ENCODE measurements at regions not wholly inside any gene's neighbourhood (a gene's known extent, or its start where the extent isn't known, plus 50 kb on each side); places are given as distances from the start of the nearest gene placed in this dataset.
A peak's percentile ranks its signal among the peaks of the same experiment; 100 is the strongest.

- ATAC-seq: no peak
- TF ChIP-seq GLIS3 (CRISPR knock-in tag; IDR thresholded peaks at IDR 0.05) (no peak), ZFP30 (CRISPR knock-in tag; IDR thresholded peaks at IDR 0.05) (no peak)
Observed at GRCh38 chr11:28537822-28538221, 429.6 kb downstream of the METTL15 start.

DNA sequence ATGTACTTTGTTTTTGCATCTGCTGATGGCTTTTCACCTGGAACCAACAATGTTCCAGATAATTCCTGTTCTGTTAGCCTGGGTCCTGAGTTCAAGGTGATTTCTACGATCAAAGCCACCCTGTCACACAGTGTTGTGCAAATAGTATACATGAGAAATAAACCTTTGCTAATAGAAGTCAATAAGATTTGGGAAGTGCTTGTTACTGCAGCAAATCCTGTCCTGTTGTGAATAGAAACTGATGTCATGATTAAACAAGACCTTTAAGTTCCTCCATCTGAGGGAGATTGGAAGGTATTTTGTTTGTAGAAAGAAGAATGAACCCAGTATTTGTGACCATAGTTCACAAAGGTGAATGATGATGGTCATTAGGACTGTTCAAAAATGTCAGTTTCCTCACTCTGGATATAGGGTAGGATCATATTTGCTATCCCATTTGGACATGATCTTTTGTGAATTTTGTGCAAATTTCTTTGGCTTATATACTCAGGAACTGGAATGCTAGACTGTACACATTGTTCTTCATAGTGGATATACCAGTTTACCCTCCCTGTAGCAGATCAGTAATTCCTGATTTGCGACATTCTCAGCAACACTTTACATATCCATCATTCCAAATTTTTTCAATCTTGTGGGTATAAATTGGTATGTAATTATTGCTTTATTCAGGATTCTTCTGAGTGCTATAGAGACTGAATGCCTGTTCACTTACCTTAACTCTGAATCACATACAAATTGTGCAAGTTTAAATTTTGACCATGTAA is 428.5 kb downstream of the METTL15 start:
- no peak for TF ChIP-seq ZNF70 (CRISPR knock-in tag; IDR thresholded peaks at IDR 0.05)
- no peak for ATAC-seq

DNA sequence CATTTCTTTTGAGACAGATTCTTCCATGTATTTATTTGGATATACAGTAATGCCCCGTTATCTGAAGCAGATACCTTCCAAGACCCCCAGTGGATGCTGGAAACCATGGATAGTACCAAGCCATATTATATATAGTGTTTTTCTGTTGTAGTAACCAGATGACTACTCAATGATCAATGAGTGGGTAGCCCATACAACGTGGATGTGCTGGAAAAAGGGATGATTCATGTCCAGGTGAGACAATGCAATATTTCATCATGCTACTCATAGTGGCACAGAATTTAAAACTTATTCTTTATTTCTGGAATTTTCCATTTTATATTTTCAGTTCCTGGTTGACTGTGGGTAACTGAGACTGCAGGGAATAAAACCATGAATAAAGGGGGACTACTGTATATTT is 427.5 kb downstream of the METTL15 start:
- TF ChIP-seq ISL1 (CRISPR knock-in tag; IDR thresholded peaks at IDR 0.05) (no peak), ZNF8 (CRISPR knock-in tag; IDR thresholded peaks at IDR 0.05) (no peak), ZNF70 (CRISPR knock-in tag; IDR thresholded peaks at IDR 0.05) (no peak), ZFP3 (CRISPR knock-in tag; IDR thresholded peaks at IDR 0.05) (no peak), ARNTL (CRISPR knock-in tag; IDR thresholded peaks at IDR 0.05; ENCODE audit: borderline replicate concordance, low read depth) (no peak), PPARA (CRISPR knock-in tag; IDR thresholded peaks at IDR 0.05; ENCODE audit: borderline replicate concordance) (no peak), CSDC2 (CRISPR knock-in tag; IDR thresholded peaks at IDR 0.05) (no peak), ZFP30 (CRISPR knock-in tag; IDR thresholded peaks at IDR 0.05) (no peak), OSR1 (CRISPR knock-in tag; IDR thresholded peaks at IDR 0.05) (no peak), GLIS3 (CRISPR knock-in tag; IDR thresholded peaks at IDR 0.05) (no peak)
- TF ChIP-seq, protein P1, sequence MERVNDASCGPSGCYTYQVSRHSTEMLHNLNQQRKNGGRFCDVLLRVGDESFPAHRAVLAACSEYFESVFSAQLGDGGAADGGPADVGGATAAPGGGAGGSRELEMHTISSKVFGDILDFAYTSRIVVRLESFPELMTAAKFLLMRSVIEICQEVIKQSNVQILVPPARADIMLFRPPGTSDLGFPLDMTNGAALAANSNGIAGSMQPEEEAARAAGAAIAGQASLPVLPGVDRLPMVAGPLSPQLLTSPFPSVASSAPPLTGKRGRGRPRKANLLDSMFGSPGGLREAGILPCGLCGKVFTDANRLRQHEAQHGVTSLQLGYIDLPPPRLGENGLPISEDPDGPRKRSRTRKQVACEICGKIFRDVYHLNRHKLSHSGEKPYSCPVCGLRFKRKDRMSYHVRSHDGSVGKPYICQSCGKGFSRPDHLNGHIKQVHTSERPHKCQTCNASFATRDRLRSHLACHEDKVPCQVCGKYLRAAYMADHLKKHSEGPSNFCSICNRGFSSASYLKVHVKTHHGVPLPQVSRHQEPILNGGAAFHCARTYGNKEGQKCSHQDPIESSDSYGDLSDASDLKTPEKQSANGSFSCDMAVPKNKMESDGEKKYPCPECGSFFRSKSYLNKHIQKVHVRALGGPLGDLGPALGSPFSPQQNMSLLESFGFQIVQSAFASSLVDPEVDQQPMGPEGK (CRISPR knock-in tag; IDR thresholded peaks at IDR 0.05; ENCODE audit: borderline replicate concordance): no peak
- ATAC-seq: no peak

- ATAC-seq: peak; percentile 48; the same call in 1 of the 3 replicates
- no peak for TF ChIP-seq ZNF565 (CRISPR knock-in tag; conservative IDR thresholded peaks at IDR 0.05; ENCODE audit: low read depth)
- no peak for TF ChIP-seq GLIS3 (CRISPR knock-in tag; IDR thresholded peaks at IDR 0.05)
- no peak for TF ChIP-seq OSR1 (CRISPR knock-in tag; IDR thresholded peaks at IDR 0.05)
- TF ChIP-seq ARNTL (CRISPR knock-in tag; IDR thresholded peaks at IDR 0.05; ENCODE audit: borderline replicate concordance, low read depth): no peak
- TF ChIP-seq POU6F1 (CRISPR knock-in tag; IDR thresholded peaks at IDR 0.05; ENCODE audit: borderline replicate concordance, low read depth): no peak
- TF ChIP-seq TSHZ2 (CRISPR knock-in tag; IDR thresholded peaks at IDR 0.05): no peak
- TF ChIP-seq PPARA (CRISPR knock-in tag; IDR thresholded peaks at IDR 0.05; ENCODE audit: borderline replicate concordance): no peak
- TF ChIP-seq CSDC2 (CRISPR knock-in tag; IDR thresholded peaks at IDR 0.05): no peak
- no peak for TF ChIP-seq RARB (CRISPR knock-in tag; IDR thresholded peaks at IDR 0.05)
- TF ChIP-seq SNAI2 (CRISPR knock-in tag; IDR thresholded peaks at IDR 0.05): no peak
- no peak for TF ChIP-seq ZFP30 (CRISPR knock-in tag; IDR thresholded peaks at IDR 0.05)
- TF ChIP-seq ZNF70 (CRISPR knock-in tag; IDR thresholded peaks at IDR 0.05): no peak
- no peak for TF ChIP-seq BACH2 (CRISPR knock-in tag; IDR thresholded peaks at IDR 0.05; ENCODE audit: borderline replicate concordance)
- TF ChIP-seq, protein P2, sequence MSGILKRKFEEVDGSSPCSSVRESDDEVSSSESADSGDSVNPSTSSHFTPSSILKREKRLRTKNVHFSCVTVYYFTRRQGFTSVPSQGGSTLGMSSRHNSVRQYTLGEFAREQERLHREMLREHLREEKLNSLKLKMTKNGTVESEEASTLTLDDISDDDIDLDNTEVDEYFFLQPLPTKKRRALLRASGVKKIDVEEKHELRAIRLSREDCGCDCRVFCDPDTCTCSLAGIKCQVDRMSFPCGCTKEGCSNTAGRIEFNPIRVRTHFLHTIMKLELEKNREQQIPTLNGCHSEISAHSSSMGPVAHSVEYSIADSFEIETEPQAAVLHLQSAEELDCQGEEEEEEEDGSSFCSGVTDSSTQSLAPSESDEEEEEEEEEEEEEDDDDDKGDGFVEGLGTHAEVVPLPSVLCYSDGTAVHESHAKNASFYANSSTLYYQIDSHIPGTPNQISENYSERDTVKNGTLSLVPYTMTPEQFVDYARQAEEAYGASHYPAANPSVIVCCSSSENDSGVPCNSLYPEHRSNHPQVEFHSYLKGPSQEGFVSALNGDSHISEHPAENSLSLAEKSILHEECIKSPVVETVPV (CRISPR knock-in tag; IDR thresholded peaks at IDR 0.05): no peak
- no peak for TF ChIP-seq ISL1 (CRISPR knock-in tag; IDR thresholded peaks at IDR 0.05)
- no peak for TF ChIP-seq ZFP3 (CRISPR knock-in tag; IDR thresholded peaks at IDR 0.05)
- TF ChIP-seq, protein P1 (CRISPR knock-in tag; IDR thresholded peaks at IDR 0.05; ENCODE audit: borderline replicate concordance): no peak
- TF ChIP-seq ESRRG (CRISPR knock-in tag; IDR thresholded peaks at IDR 0.05): no peak
- no peak for TF ChIP-seq TCF4 (CRISPR knock-in tag; IDR thresholded peaks at IDR 0.05; ENCODE audit: borderline replicate concordance)
- TF ChIP-seq TOX (CRISPR knock-in tag; IDR thresholded peaks at IDR 0.05; ENCODE audit: borderline replicate concordance): no peak
Observed at GRCh38 chr11:28529540-28530410, 421.6 kb downstream of the METTL15 start.
